K562 (cell line): ENCODE measurements at regions not wholly inside any gene's neighbourhood (a gene's known extent, or its start where the extent isn't known, plus 50 kb on each side); places are given as distances from the start of the nearest gene placed in this dataset.

Experiments used
- CHD4 ChIP-seq: fragments of 200-600 bp; sonication (generic); IDR thresholded peaks from 3 replicates; pipeline ENCODE4 v1.6.1; 2012; ENCODE audit warnings: low read depth, mild to moderate bottlenecking, mixed read lengths, low read length, inconsistent platforms; ENCODE audit not compliant: insufficient read depth, insufficient replicate concordance, poor library complexity, severe bottlenecking
- CXXC5 ChIP-seq: fragments of 250-450 bp; sonication (Bioruptor Pico); IDR thresholded peaks from 2 replicates; pipeline ENCODE4 v1.8.0; 2022; ENCODE audit warnings: inconsistent platforms, mild to moderate bottlenecking, moderate library complexity
- ETS2 ChIP-seq: IDR thresholded peaks from 2 replicates; pipeline ENCODE4 v1.6.1; 2016; ENCODE audit warnings: borderline replicate concordance, missing genetic modification characterization, mild to moderate bottlenecking, moderate library complexity, missing compliant biosample characterization; ENCODE audit not compliant: poor library complexity, severe bottlenecking
- MCM5 ChIP-seq: fragments of 450-650 bp; IDR thresholded peaks from 2 replicates; pipeline ENCODE4 v1.6.1; 2016; ENCODE audit warnings: low read depth
- NR2F6 ChIP-seq: fragments of 450-650 bp; formaldehyde crosslinking; IDR thresholded peaks from 2 replicates; pipeline ENCODE4 v1.4.0; 2020; ENCODE audit warnings: mild to moderate bottlenecking
- TBL1XR1 ChIP-seq, 2 experiments: IDR thresholded peaks; 2 replicates each; pipeline ENCODE4 v1.6.1; 2012; ENCODE audit warnings: improper control_type of control experiment in 2 of 2, low read length in 2 of 2, mild to moderate bottlenecking in 1 of 2
- ZBTB26 ChIP-seq: fragments of 450-650 bp; formaldehyde crosslinking; IDR thresholded peaks from 2 replicates; pipeline ENCODE4 v1.4.0; 2022; ENCODE audit warnings: missing genetic modification characterization
- TF ChIP-seq, protein P1 (sequence below), 2 experiments: fragments of 450-650 bp; IDR thresholded peaks; 2 replicates each; pipeline ENCODE4 v1.6.1; 2016
- TF ChIP-seq, protein P2 (sequence below): IDR thresholded peaks from 2 replicates; pipeline ENCODE4 v1.6.1; 2016; ENCODE audit warnings: missing genetic modification characterization, missing compliant biosample characterization

- TF ChIP-seq, protein P1, sequence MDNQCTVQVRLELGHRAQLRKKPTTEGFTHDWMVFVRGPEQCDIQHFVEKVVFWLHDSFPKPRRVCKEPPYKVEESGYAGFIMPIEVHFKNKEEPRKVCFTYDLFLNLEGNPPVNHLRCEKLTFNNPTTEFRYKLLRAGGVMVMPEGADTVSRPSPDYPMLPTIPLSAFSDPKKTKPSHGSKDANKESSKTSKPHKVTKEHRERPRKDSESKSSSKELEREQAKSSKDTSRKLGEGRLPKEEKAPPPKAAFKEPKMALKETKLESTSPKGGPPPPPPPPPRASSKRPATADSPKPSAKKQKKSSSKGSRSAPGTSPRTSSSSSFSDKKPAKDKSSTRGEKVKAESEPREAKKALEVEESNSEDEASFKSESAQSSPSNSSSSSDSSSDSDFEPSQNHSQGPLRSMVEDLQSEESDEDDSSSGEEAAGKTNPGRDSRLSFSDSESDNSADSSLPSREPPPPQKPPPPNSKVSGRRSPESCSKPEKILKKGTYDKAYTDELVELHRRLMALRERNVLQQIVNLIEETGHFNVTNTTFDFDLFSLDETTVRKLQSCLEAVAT (IDR thresholded peaks at IDR 0.05), result no peak
- TF ChIP-seq CHD4 (no peak), TBL1XR1 (IDR thresholded peaks at IDR 0.05; ENCODE audit: low read length in 2 of 2) (no peak), ZBTB26 (no peak), ETS2 (tag) (no peak), CXXC5 (no peak), MCM5 (no peak), NR2F6 (CRISPR knock-in tag) (no peak)
- TF ChIP-seq, protein P2, sequence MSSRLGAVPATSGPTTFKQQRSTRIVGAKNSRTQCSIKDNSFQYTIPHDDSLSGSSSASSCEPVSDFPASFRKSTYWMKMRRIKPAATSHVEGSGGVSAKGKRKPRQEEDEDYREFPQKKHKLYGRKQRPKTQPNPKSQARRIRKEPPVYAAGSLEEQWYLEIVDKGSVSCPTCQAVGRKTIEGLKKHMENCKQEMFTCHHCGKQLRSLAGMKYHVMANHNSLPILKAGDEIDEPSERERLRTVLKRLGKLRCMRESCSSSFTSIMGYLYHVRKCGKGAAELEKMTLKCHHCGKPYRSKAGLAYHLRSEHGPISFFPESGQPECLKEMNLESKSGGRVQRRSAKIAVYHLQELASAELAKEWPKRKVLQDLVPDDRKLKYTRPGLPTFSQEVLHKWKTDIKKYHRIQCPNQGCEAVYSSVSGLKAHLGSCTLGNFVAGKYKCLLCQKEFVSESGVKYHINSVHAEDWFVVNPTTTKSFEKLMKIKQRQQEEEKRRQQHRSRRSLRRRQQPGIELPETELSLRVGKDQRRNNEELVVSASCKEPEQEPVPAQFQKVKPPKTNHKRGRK (tag), result no peak
- TF ChIP-seq, all 486 proteins: peak for 0
Observed at GRCh38 chr1:199799116-199799515, 228.4 kb upstream of the NR5A2 start (continued).
